Mucosa of stomach (tissue), 1 donor: ENCODE measurements at regions not wholly inside any gene's neighbourhood (a gene's known extent, or its start where the extent isn't known, plus 50 kb on each side); places are given as distances from the start of the nearest gene placed in this dataset.

Experiments used
- H3K27me3 ChIP-seq: one replicate; pipeline ENCODE4 v1.7.0; 2013; ENCODE audit warnings: mild to moderate bottlenecking, low read length; ENCODE audit not compliant: control insufficient read depth, insufficient read depth
- H3K36me3 ChIP-seq: one replicate; pipeline ENCODE4 v1.7.0; 2013; ENCODE audit warnings: low read length; ENCODE audit not compliant: control insufficient read depth, insufficient read depth
- H3K4me1 ChIP-seq: one replicate; pipeline ENCODE4 v1.7.0; 2013; ENCODE audit warnings: mild to moderate bottlenecking, low read length; ENCODE audit not compliant: control insufficient read depth, insufficient read depth
- H3K4me3 ChIP-seq: one replicate; pipeline ENCODE4 v1.7.0; 2013; ENCODE audit warnings: low read length
- H3K9ac ChIP-seq: one replicate; pipeline ENCODE4 v1.7.0; 2013; ENCODE audit warnings: mild to moderate bottlenecking, low read length, moderate library complexity
- H3K9me3 ChIP-seq: one replicate; pipeline ENCODE4 v1.7.0; 2013; ENCODE audit warnings: mild to moderate bottlenecking, low read length, moderate library complexity; ENCODE audit not compliant: control insufficient read depth
- donor health status: Pancreatic carcinoma.

GRCh38 chr12:91307957-91308670 lies 125.5 kb upstream of the DCN start:
- no peak overlapping the region for H3K9ac ChIP-seq
- no peaks in the 10 kb centered on the region for H3K9me3 ChIP-seq
- H3K4me1 ChIP-seq = no peaks in the 10 kb centered on the region
- no peak overlapping the region for H3K4me3 ChIP-seq
- no peaks in the 10 kb centered on the region for H3K36me3 ChIP-seq
- no peaks in the 10 kb centered on the region for H3K27me3 ChIP-seq

DNA sequence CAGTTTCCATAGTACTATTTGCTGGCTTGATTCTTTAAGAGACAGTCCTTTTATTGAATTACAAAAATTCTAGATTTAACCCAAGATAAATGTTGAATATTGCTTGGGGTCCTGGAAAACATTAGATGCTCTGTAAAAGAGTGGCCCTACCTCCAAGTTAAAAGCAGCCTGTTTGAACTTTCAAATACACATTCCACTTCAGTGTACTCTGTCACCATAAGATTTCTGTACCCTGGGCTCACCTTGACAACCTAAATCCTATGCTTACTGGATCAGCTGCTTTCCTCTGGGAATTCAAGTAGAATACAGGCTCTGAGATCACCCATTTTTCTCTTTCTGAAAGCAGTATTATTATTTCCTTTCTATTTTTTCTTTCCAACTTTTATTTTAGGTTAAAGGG lies 107.7 kb upstream of the DCN start:
- H3K27me3 ChIP-seq = no peaks in the 10 kb centered on the region
- no peak overlapping the region for H3K9ac ChIP-seq
- no peaks in the 10 kb centered on the region for H3K4me1 ChIP-seq
- no peaks in the 10 kb centered on the region for H3K36me3 ChIP-seq
- H3K9me3 ChIP-seq = no peaks in the 10 kb centered on the region
- no peak overlapping the region for H3K4me3 ChIP-seq

- Histone ChIP-seq H3K27me3 (no peaks in the 10 kb centered on the region), H3K4me3 (no peak overlapping the region), H3K9me3 (no peaks in the 10 kb centered on the region), H3K4me1 (no peaks in the 10 kb centered on the region), H3K36me3 (no peaks in the 10 kb centered on the region), H3K9ac (no peak overlapping the region)
Measured at GRCh38 chr12:91289906-91290305, 107.3 kb upstream of the DCN start.

DNA sequence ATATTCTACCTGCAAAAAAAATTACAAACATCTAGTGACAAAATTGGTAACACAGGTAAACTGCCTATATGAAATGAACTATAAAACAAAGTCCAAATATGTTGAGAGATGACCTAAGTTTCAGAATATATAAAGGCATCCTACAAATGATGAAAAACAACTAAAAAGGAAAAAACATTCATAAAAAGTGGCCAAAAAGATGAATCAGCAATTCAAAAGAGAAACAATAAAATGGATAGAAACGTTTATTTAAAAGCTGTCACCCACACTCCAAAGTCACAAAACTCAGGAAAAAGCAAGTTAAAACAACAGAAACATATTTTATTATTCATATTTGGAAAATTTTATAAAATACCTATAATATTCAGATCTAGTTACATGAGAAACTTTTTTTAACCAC lies 106.5 kb upstream of the DCN start:
- Histone ChIP-seq H3K36me3 (no peaks in the 10 kb centered on the region), H3K4me3 (no peak overlapping the region), H3K27me3 (no peaks in the 10 kb centered on the region), H3K4me1 (no peaks in the 10 kb centered on the region), H3K9ac (no peak overlapping the region), H3K9me3 (no peaks in the 10 kb centered on the region)

DNA sequence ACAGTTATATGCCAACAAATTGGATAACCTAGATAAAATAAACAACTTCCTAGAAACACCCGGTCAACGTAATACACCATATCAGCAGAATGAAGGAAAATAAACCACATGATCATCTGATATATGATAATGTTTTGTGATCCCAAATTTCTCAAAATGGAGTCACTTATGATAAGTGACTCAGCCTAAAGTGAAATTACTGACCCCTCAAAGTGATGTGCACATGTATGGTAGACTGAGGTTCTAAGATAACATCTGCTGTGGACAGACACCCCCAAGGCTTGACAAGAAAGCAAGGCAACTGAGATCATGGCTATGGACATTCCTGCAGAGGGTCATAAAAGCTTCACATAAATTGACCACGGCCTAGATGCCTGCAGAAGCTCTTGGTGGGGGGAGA lies 105.1 kb upstream of the DCN start:
- Histone ChIP-seq H3K9me3 (no peaks in the 10 kb centered on the region), H3K36me3 (no peaks in the 10 kb centered on the region), H3K4me3 (no peak overlapping the region), H3K9ac (no peak overlapping the region), H3K4me1 (no peaks in the 10 kb centered on the region), H3K27me3 (no peaks in the 10 kb centered on the region)

DNA sequence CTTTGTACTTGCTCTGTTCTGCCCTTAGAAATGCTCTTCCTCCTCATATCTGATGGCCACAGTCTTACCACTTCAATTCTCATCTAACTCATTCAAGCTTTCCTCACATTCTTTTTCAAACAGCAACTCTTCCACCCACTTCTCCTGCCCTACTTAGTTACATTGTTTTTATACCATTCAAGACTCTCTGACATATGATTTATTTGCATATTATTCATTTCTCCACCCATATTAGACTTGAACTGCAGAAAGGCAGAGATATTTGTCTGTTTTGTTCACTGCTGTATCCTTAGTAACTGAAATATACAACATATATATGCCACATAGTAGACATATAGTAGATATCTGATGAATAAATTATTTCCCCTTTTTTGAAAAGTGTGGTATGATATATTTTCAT lies 95.5 kb upstream of the DCN start:
- H3K36me3 ChIP-seq = no peaks in the 10 kb centered on the region
- no peaks in the 10 kb centered on the region for H3K4me1 ChIP-seq
- no peaks in the 10 kb centered on the region for H3K27me3 ChIP-seq
- no peak overlapping the region for H3K9ac ChIP-seq
- no peaks in the 10 kb centered on the region for H3K9me3 ChIP-seq
- H3K4me3 ChIP-seq = no peak overlapping the region

DNA sequence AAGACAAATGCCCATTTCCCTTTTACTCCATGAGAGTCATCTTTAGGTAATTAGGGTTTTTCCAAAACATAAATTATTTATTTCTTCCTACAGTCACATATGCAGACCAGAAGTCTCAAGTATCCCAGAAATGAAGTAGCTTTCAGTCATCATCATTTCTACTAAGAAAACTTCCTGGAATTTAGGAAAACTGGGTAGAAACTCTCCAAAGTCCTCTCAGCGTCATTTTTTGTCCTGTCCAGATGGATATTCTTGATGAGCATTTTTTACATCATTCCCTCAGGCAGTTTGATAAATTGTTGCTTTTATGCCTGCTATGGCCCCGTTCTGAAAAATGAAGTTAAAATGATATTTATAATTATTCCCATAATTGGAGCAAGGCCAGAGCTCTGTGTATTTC lies 93.9 kb upstream of the DCN start:
- no peaks in the 10 kb centered on the region for H3K36me3 ChIP-seq
- H3K27me3 ChIP-seq = no peaks in the 10 kb centered on the region
- no peaks in the 10 kb centered on the region for H3K4me1 ChIP-seq
- H3K9ac ChIP-seq = no peak overlapping the region
- no peak overlapping the region for H3K4me3 ChIP-seq
- H3K9me3 ChIP-seq = no peaks in the 10 kb centered on the region

DNA sequence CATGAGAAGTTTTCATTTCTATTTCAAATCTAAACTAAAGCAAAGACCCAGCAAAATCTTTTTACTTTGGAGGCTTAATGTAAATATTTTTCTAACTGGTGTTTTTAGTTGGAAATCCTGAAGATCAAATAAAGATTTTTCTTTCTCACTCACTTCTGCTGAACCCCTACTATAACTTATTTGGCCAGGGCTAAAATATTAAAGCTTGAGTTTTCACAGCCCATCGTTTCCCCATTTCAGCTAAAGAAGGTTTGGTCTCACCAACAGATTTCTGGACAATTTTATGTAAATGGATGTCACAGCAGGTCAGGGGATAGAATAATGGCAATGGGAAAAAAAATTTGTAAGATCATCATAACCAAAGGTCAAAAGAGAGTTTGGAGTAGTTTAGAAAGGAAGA lies 92.7 kb upstream of the DCN start:
- no peak overlapping the region for H3K9ac ChIP-seq
- H3K4me1 ChIP-seq = no peaks in the 10 kb centered on the region
- no peaks in the 10 kb centered on the region for H3K27me3 ChIP-seq
- H3K4me3 ChIP-seq = no peak overlapping the region
- no peaks in the 10 kb centered on the region for H3K36me3 ChIP-seq
- no peaks in the 10 kb centered on the region for H3K9me3 ChIP-seq

DNA sequence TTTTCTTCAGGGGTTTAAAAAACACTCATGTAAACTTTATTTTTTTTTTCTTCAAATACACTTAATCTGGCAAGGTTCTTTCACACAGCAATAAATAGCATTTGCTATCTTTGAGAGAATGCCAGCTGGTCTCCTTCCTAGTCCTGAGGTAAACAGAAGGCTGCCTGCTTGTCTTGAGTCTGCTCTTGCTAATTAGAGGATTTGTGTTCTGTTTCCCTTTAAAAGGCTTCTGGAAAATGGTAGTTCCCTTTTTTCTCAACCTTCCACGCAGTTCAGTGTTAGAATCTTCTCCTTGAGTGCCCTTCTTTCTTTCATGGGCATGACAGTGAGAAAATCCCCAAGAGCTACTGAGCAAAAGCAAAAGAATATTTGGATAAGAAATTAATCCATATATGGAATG lies 92.3 kb upstream of the DCN start:
- no peak overlapping the region for H3K9ac ChIP-seq

GRCh38 chr12:91273560-91273959 lies 90.9 kb upstream of the DCN start:
- no peaks in the 10 kb centered on the region for H3K9me3 ChIP-seq
- no peaks in the 10 kb centered on the region for H3K36me3 ChIP-seq
- no peak overlapping the region for H3K9ac ChIP-seq
- no peaks in the 10 kb centered on the region for H3K4me1 ChIP-seq
- H3K4me3 ChIP-seq = no peak overlapping the region
- H3K27me3 ChIP-seq = no peaks in the 10 kb centered on the region

More for the DNA sequence above, 92.3 kb upstream of the DCN start:
- H3K4me3 ChIP-seq = no peak overlapping the region
- H3K9me3 ChIP-seq = no peaks in the 10 kb centered on the region
- no peaks in the 10 kb centered on the region for H3K27me3 ChIP-seq
- no peaks in the 10 kb centered on the region for H3K36me3 ChIP-seq
- no peaks in the 10 kb centered on the region for H3K4me1 ChIP-seq

- Histone ChIP-seq H3K9ac (no peak overlapping the region), H3K9me3 (no peaks in the 10 kb centered on the region), H3K36me3 (no peaks in the 10 kb centered on the region), H3K4me3 (no peak overlapping the region), H3K4me1 (no peaks in the 10 kb centered on the region), H3K27me3 (no peaks in the 10 kb centered on the region)
Measured at GRCh38 chr12:91272461-91273063, 89.9 kb upstream of the DCN start.

- no peaks in the 10 kb centered on the region for H3K9me3 ChIP-seq
- no peak overlapping the region for H3K4me3 ChIP-seq
- H3K4me1 ChIP-seq = no peaks in the 10 kb centered on the region
- no peaks in the 10 kb centered on the region for H3K27me3 ChIP-seq
- no peaks in the 10 kb centered on the region for H3K36me3 ChIP-seq
- no peak overlapping the region for H3K9ac ChIP-seq
Measured at GRCh38 chr12:91271185-91271584, 88.6 kb upstream of the DCN start.

GRCh38 chr12:91267039-91267438 lies 84.4 kb upstream of the DCN start:
- no peaks in the 10 kb centered on the region for H3K27me3 ChIP-seq
- no peak overlapping the region for H3K9ac ChIP-seq
- H3K4me1 ChIP-seq = no peaks in the 10 kb centered on the region
- H3K4me3 ChIP-seq = no peak overlapping the region
- no peaks in the 10 kb centered on the region for H3K36me3 ChIP-seq
- H3K9me3 ChIP-seq = no peaks in the 10 kb centered on the region
